Fibroblast of the aortic adventitia (primary cell): ENCODE measurements at regions not wholly inside any gene's neighbourhood (a gene's known extent, or its start where the extent isn't known, plus 50 kb on each side); places are given as distances from the start of the nearest gene placed in this dataset.

ENCODE experiments used
- DNase-seq: peaks from one replicate; pipeline ENCODE4 v3.0.0-alpha.2; 2010; ENCODE audit warnings: low read depth
- H3K4me3 ChIP-seq: 2 replicates; pipeline ENCODE4 v1.5.1; 2011; ENCODE audit warnings: low read depth, mild to moderate bottlenecking, control low read depth, low read length, moderate library complexity
- CTCF ChIP-seq: IDR thresholded peaks from 2 replicates; pipeline ENCODE4 v1.5.1; 2011; ENCODE audit warnings: mild to moderate bottlenecking, low read length, control low read depth, inconsistent platforms; ENCODE audit not compliant: insufficient read depth

- H3K4me3 ChIP-seq, result no peak overlapping the region
- DNase-seq, result no peak
Observed at GRCh38 chr20:21653628-21654027, 51.8 kb upstream of the PAX1 start.

GRCh38 chr20:21643417-21643816, 62.0 kb upstream of the PAX1 start:
- TF ChIP-seq CTCF, result no peak

More at GRCh38 chr20:21653628-21654027, 51.8 kb upstream of the PAX1 start:
- TF ChIP-seq CTCF, result no peak

GRCh38 chr20:21640556-21640955, 64.9 kb upstream of the PAX1 start:
- H3K4me3 ChIP-seq, result no peak overlapping the region
- no peak for DNase-seq
- TF ChIP-seq CTCF, result no peak

More at GRCh38 chr20:21643417-21643816, 62.0 kb upstream of the PAX1 start:
- no peak for DNase-seq
- H3K4me3 ChIP-seq, result no peak overlapping the region

- no peak overlapping the region for H3K4me3 ChIP-seq
- no peak for DNase-seq
- no peak for TF ChIP-seq CTCF
Observed at GRCh38 chr20:21633829-21634228, 71.6 kb upstream of the PAX1 start.

GRCh38 chr20:21632735-21633053, 72.8 kb upstream of the PAX1 start:
- DNase-seq, result no peak

GRCh38 chr20:21632031-21632734, 73.3 kb upstream of the PAX1 start:
- no peak overlapping the region for H3K4me3 ChIP-seq
- TF ChIP-seq CTCF, result no peak
- DNase-seq, result no peak

More at GRCh38 chr20:21632735-21633053, 72.8 kb upstream of the PAX1 start:
- no peak overlapping the region for H3K4me3 ChIP-seq
- TF ChIP-seq CTCF, result no peak

GRCh38 chr20:21628800-21629199, 76.7 kb upstream of the PAX1 start:
- TF ChIP-seq CTCF, result no peak
- no peak for DNase-seq
- H3K4me3 ChIP-seq, result no peak overlapping the region
